GM18873 (cell line): ENCODE measurements at regions not wholly inside any gene's neighbourhood (a gene's known extent, or its start where the extent isn't known, plus 50 kb on each side); places are given as distances from the start of the nearest gene placed in this dataset.
"Not testable (repeated sequence)": the region's sequence is repeated elsewhere in the genome, so short reads cannot be mapped to it uniquely, and the experiment has no call there.

Experiments used
- ATAC-seq: cut with Tn5 transposase; IDR thresholded peaks from one replicate; pipeline ENCODE4 v1.9.1; 2021; ENCODE audit warnings: mild to moderate bottlenecking, moderate library complexity, moderate number of reproducible peaks; ENCODE audit not compliant: unreplicated experiment, low FRiP score

DNA sequence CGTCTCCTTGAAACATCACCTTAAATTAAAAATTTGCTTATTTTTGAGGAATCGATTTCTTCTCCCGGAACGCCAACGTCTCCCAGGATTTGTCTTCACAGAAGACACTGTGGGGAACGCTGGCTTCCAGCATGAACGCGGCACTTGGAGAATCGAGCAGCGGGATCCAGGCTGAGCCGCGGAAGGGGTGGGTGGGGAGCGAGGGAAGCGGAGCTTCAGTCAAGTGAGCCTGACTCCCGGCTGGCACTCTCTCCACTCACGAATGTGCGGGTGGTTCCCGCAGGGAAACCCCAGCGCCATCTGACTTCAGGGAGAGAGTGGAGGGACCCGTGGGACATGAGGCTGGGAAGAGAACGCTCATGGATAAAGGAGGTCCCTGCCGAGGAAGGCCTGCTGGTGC, 506.0 kb upstream of the TMEM132C start:
- ATAC-seq: no peak

DNA sequence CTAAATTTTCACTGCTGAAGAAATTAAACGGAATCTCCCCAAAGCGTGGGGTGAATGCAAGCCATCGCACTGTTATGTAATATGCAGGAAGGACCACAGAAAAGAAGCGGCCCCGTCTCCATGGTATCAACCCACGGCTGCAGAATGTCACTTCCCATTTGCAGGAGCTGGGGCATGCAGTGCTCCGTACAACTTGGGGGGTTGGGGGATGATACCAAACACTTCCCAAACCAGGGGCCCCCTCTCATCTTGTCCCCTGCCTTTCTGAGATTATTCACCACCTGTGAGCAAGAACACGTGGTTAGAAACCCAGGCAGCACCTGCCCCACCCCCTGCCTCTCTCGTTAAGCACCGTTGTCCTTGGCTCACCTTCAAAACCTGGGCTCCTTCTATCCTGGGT, 505.1 kb upstream of the TMEM132C start:
- ATAC-seq: no peak

DNA sequence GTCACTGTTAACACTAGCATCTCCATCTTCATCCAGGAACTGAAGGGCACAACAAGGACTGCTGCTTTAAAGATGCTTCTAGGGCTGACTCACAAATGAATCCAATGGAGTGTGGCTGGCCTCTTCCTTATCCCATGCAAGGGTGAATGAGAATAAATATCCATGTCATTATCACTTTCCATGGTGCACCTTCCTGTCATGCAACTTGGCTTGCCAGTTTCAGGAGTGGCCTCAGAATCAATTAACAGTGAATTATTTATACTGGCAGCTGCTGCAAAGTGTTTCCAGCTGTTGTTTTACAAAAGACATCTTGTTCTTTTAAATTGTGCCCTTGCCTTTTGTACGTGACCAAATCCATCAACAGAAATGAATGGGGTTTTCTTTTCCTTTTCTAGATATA, 499.3 kb upstream of the TMEM132C start:
- ATAC-seq: no peak

DNA sequence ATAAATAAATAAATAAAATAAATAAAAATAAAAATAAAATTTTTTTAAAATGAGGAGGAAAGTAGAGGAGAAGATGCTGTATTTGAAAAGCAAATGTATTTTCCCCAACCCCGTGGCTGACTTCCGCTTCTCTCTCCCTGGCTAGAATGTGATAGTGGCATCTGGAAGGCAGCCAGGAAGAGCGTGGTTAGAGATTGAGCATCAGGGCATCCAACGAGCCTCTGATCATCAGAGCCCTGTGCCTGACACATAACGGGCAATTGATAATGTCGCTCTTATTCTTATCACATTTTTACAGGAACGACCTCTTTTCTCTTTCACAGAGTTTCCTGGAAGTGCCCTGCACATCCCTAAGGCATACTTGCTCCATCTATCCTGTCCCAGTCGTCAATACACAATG, 496.9 kb upstream of the TMEM132C start:
- ATAC-seq: no peak

DNA sequence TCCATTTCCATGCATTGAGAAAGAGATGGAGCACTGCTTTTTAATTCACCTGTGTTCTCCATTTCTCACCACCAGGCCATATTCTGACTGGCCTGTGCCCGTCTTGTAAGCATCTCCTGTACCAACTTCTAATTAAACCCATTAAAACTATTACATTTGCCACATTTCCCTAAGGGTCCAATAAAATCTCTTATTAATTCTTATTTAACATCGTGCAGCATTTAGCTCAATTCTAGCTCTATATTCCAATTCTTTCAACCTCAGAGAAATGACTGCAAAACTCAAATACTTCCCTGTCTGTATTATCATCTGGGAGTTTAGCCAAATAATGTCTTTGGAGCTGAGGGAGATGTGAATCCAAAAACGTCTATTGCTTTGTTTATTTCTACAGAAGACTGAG, 495.4 kb upstream of the TMEM132C start:
- ATAC-seq: no peak

DNA sequence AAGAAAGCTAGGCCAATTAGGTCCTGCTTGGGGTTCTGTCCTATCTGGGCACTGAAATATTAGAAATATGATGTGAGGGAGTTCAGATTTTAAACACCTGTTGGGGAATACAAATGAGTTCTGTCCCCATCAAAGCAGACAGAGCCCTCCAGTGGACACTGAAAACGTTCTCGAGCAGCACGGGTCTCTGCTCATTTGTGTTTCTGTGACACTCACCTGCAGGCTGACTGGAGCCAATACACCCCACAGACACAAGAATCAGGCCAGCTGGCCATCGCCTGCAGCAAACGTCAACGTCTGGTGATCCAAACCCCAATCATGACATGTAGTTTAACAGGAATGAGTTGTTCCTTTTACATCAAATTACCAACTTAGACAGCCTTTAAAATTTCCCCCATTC, 493.4 kb upstream of the TMEM132C start:
- ATAC-seq: no peak

DNA sequence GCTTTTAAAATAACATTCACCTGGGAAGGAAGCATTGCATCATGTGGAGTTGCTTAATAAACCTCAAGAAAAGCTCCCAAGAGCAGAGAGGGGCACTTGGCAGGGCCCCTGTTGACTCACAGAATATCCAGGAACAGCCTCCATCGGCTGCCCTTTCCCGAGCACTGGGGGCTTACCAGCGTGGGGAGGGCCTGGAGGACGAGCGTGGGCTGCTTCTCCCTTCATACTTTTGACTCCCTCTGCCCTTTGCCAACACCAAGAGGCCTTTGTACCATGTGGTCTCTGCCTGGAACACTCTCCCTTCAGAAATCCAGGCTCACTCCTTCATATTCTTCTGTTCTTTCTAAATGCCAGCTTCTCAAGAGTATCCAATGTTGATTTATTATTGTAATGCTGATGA, 492.1 kb upstream of the TMEM132C start:
- ATAC-seq: no peak

DNA sequence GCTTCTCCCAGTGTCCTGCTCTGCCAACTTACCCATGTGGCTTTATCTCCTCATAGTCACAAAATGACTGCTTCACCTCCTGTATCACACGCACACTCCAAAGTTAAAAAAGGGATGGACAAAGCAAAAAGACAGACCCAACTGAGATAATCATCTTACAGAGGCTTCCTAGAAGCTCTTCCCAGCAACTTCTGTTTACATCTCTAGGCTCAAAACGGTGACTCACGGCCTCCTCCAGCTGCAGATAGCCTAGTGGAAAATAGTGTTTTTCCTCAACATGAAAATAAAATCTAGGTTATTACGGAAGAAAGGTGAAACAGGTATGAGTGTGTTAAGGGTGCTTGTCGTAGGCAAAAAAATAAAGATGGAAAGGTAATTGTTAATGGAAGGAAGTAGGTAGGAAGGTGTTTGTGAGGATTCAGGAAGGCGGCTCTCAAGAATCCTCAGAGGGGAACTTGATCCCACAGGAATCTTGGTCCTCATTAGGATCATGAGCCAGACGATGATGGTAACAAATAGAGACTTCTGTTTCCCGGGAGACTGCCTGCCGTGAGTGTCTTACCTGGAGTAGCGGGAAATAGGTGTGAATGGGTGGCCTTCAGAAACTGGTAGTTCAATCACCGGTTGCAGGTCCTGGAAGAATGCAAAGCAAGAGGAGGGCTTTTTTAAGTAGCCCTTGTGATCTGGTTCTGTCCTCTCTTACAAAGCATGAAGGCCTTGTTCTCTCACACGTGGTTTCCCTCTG, 487.5 kb upstream of the TMEM132C start:
- ATAC-seq: no peak

DNA sequence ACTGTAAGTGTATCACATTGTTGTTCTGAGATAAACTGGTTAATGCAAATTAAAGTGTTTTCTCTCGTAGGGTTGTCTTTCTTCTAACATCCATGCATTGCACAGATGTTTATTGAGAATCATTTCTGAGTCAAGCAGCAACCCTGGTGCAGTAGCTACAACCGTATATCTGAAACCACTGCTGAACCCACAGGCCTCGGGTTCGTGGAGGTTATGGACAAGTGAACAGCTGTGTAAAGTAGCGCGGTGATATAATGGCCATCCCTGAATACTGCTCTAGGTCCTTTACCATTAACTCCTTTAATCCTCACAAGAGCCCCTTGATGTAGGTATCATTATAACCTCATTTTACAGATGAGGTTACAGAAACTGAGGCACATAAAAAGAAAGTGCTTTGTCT, 486.1 kb upstream of the TMEM132C start:
- no peak for ATAC-seq

DNA sequence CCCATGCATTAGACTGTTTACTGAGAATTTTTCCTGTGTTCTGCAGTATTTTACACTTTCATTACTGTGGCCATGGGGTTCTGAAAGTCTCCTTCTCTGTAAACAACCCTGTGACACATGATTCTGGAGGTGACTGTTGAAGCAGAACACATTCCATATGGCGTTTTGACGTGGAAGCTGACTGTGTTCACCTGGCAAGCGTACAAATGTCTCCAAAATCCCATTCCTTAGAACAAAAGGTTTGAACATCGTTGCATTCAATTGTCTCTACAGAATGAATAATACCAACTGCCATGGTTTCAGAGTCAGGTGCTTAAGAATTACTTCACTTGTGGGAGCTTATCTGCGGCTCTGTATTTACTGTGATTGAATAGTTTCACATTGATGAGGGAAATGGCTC, 485.6 kb upstream of the TMEM132C start:
- ATAC-seq: no peak

DNA sequence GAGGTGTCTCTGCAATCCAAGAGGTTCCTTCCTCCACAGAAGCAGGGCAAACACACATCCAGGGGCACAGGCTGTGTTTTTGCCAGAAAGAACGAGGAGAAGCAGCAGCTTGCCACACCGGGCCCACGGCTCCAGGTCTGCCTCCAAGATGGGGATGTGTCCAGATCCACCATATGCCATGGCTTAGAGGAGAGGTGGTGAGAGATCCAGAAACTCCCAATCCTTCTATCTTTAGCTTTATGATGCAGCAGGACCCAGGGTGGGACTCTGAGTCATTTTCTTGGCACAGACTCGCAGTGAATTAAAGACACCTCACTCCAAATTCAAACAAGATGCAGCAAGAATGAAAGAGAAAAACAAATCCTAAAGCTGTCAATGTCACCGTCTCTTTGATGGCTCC, 481.4 kb upstream of the TMEM132C start:
- no peak for ATAC-seq

DNA sequence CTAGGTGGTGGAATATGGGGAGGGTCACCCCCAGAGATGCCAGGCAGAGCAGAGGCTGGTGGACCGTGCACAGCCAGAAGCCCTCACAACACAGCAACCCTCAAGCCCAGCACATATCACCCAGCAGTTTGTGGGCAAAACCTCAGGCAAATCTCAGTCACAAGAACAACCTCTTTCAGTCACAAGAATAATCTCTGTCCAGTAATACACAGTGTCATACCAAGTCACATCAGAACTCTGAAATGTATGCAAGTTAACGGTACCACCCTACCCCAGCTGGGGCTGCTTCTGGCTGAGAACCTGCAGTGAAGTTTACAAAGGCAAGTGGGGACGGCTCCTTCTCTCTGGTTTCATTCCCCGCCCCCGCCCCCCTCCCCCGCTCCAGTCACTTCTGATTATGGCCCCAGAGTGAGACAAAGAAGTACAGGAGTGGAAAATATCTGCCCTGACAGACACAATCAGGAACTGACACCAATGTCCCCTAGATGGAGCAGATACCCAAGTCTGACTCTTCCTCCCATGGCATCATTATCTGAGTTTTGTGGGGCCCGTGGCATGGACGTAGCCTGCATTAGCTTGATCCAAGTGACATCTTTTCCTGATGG, 480.9 kb upstream of the TMEM132C start:
- ATAC-seq: no peak

DNA sequence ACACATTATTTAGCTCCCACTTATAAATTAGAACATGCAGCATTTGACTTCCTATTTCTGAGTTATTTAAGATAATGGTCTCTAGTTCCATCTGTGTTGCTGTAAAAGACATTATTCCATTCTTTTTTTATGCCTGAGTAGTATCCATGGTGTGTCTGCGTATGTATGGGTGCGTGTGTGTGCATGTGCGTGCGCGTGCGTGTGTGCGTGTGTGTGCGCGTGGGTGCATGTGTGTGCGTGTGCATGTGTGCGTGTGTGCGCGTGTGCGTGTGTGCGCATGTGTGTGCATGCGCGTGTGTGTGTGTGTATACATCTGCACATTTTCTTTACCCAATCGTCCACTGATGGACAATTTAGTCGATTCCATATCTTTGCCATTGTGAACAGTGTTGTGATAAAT, 479.4 kb upstream of the TMEM132C start:
- ATAC-seq: no peak

DNA sequence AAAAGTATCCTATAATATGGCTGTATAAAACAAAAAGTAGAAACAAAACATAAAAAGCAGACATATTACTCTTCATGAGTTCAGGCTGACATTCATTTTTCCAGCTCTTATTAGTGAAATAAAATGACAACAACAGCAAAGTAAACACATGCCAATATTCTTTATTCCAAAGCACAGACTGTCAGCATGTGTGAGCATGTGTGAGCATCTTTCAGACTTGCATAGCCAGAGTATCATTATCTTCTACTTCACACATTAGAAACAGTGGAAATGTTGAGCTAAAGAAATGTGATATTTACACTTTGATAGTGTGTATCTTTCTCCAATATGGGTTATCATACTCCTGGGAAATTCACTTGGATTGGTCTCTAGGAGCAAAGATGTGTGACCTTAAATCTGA, 476.6 kb upstream of the TMEM132C start:
- ATAC-seq: no peak

DNA sequence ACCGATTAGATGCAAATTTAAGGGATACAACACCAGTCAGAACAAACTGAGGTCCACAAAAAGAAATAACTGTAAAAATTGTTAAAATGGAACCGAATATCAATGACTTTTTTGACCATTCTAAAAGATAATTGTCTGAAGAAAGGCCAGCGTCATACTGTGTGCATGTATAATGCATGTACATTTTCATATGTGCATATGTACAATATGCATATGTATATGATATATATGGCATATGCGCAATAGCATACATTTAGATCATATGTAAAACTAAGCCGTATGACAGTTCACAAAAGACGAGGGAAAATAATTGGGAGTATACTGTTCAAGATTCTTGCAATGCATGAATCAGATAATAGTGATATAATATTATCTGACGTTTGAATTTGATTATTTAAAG, 475.8 kb upstream of the TMEM132C start:
- ATAC-seq: no peak

DNA sequence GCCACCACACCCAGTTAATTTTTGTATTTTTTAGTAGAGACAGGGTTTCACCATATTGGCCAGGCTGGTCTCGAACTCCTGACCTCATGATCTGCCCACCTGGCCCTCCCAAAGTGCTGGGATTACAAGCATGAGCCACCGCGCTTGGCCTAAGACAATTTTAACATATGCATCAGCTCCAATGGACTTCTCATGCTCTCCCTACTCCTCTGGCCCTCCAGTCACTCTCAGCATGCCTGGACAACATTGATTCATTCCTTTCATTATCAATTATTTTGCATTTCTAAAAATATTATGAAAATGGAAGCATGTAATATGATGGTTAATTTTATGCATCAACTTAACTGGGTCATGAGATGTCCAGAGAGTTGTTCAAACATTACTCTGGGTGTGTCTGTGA, 469.1 kb upstream of the TMEM132C start:
- no peak for ATAC-seq

DNA sequence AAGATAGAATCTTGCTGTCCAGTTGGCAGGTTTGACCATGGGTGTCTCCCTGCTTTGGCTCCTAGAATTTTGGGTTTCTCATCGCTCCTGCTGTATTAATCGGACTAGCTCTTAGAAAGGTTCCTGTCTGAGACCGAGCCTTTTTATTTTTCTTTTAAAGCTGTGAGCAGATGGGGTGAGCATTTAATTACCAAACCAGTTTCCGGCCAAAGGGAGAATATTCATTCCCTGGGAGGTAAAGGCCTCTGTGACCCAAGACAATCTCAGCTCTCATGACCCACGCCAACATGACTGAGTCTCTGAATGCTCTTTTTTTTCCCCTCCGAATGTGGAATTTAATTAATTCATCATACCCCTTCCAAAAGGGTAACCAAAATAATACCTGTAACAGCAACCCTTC, 464.7 kb upstream of the TMEM132C start:
- ATAC-seq: no peak

DNA sequence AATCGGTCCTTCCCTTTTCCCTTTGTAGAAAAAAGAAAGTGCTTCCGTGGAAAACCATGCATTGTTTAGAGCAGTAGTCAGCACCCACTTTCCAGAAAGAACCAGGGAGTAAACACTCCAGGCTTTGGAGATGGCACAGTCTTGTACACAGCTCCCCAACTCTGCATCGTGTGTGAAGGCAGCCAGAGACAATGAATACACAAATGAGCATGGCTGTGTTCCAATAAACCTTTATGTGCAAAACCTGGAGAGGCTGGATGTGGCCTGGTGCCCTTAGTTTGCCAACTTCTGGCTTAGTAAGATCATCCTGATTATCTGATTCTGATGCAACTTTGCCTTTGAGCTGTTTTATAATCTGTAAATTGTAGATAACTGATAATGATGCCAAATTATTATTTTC, 463.4 kb upstream of the TMEM132C start:
- no peak for ATAC-seq

DNA sequence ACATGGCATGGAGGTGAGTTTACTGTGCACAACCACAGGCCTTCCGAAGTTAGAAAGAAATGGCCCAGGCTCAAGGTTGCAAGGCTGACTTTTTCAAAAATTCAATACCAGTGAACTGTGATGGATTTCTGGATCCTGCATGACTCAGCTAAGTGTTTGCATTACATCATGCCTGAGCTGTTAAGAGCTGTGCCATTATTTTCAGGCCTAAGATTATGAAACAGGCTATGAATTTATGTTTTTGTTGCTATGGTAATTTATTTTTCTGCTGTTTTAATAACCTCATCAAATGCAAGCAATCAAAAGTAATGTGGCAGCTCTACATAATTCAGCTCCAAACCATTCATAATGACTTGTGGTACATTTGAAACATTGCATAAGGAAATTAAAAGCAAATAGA, 457.7 kb upstream of the TMEM132C start:
- no peak for ATAC-seq

DNA sequence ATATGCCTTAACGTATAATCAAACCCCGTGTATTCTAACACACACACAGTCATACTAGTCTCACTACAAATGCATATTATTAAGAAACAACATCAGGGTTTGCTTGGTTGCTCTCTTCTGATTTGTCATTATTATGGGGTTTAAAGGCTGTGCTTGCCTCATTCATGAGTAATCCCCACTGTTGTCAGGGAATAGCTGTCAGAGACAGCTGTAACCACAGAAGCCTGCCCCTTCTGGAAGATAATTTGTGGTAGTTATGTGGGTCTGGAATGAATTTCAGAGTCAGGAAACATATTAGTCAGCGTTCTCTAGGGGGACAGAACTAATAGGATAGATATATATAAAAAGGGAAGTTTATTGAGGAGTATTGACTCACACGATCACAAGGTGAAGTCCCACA, 456.9 kb upstream of the TMEM132C start:
- ATAC-seq: no peak

DNA sequence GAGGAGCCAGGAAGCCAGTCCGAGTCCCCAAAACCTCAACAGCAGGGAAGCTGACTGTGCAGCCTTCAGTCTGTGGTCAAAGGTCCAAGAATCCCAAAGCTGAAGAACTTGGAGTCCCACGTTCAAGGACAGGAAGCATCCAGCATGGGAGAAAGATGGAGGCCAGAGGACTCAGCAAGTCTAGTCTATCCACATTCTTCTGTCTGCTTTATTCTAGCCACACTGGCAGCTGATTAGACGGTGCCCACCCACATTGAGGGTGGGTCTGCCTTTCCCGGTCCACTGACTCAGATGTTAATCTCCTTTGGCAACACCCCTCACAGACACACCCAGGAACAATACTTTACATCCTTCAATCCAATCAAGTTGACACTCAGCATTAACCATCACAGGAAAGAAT, 456.5 kb upstream of the TMEM132C start:
- not testable (repeated sequence) for ATAC-seq

DNA sequence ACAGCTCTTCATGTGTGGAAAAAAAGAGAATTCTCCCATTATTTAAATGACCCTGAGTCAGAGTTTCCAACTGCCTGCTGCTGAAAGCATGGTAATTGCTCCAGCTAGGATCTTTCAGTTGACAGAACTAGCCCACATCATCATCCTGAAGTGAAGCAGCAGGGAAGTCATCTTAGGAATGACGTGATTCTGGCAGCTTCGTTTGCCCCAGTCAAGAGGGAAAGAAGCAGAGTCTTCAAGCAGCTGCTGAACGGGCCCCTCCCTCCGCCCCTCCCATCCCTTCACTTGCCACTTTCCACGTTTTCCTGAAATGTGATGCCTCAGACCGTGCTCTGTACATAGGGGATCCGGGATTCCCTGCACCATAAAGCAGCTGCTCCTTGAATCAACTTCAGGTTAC, 455.0 kb upstream of the TMEM132C start:
- ATAC-seq: no peak

DNA sequence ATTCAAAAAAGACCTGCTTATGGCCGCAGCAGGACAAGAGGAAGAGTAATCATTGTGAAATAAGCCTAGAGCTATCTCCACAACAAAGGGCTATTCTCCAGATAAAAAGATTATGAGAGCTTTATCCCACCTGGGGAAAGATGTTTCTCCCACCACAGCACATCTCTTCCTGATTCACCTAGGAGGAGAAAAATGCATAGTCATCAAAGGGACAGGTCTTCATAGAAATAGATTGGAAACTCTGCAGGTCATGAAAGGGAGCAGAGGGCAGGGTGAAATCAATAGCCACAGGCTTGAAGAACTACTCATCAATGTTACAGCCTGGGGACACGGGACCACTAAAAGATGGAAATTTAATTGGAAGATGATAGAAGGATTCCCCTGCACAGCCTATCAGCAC, 453.8 kb upstream of the TMEM132C start:
- no peak for ATAC-seq
